Trophoblast cell (in vitro differentiated cells and primary cell): ENCODE measurements at regions not wholly inside any gene's neighbourhood (a gene's known extent, or its start where the extent isn't known, plus 50 kb on each side); places are given as distances from the start of the nearest gene placed in this dataset.

Experiments used
- DNase-seq, 2 donors: peaks; one replicate each; pipeline ENCODE4 v3.0.0-alpha.2; 2016
- H2AFZ ChIP-seq: 2 replicates; pipeline ENCODE4 v1.6.1; 2013; ENCODE audit warnings: low read length, moderate library complexity, mild to moderate bottlenecking; ENCODE audit not compliant: insufficient read depth, poor library complexity
- H2AK5ac ChIP-seq: 2 replicates; pipeline ENCODE4 v1.6.1; 2013; ENCODE audit warnings: mild to moderate bottlenecking, low read length
- H2BK120ac ChIP-seq: 2 replicates; pipeline ENCODE4 v1.6.1; 2013; ENCODE audit warnings: low read length, mild to moderate bottlenecking, moderate library complexity; ENCODE audit not compliant: insufficient read depth, poor library complexity
- H2BK12ac ChIP-seq: 2 replicates; pipeline ENCODE4 v1.6.1; 2013; ENCODE audit warnings: mild to moderate bottlenecking, low read length, moderate library complexity
- H2BK5ac ChIP-seq: 2 replicates; pipeline ENCODE4 v1.6.1; 2013; ENCODE audit warnings: low read length, low read depth, moderate library complexity, mild to moderate bottlenecking; ENCODE audit not compliant: poor library complexity
- H3K14ac ChIP-seq: 2 replicates; pipeline ENCODE4 v1.6.1; 2013; ENCODE audit warnings: mild to moderate bottlenecking, low read length
- H3K18ac ChIP-seq: 2 replicates; pipeline ENCODE4 v1.6.1; 2013; ENCODE audit warnings: mild to moderate bottlenecking, low read length
- H3K23ac ChIP-seq: 2 replicates; pipeline ENCODE4 v1.6.1; 2013; ENCODE audit warnings: low read length
- H3K27ac ChIP-seq: 2 replicates; pipeline ENCODE4 v1.5.1; 2013; ENCODE audit warnings: low read depth, mild to moderate bottlenecking, inconsistent platforms, low read length, moderate library complexity
- H3K27me3 ChIP-seq: 2 replicates; pipeline ENCODE4 v1.6.1; 2013; ENCODE audit warnings: inconsistent platforms, mild to moderate bottlenecking, low read length, moderate library complexity; ENCODE audit not compliant: insufficient read depth
- H3K36me3 ChIP-seq, 2 experiments: 1 replicate in 1 of 2; 2 replicates in 1 of 2; pipeline ENCODE4 v1.6.1; 2013; ENCODE audit warnings: low read length in 2 of 2, mild to moderate bottlenecking in 2 of 2, moderate library complexity in 1 of 2; ENCODE audit not compliant: insufficient read depth in 2 of 2, control insufficient read depth in 1 of 2
- H3K4ac ChIP-seq: 2 replicates; pipeline ENCODE4 v1.6.1; 2013; ENCODE audit warnings: low read depth, mild to moderate bottlenecking, low read length, moderate library complexity
- H3K4me1 ChIP-seq, 2 experiments: 1 replicate in 1 of 2; 2 replicates in 1 of 2; pipeline ENCODE4 v1.6.1; 2013; ENCODE audit warnings: low read length in 2 of 2, mild to moderate bottlenecking in 2 of 2, moderate library complexity in 1 of 2; ENCODE audit not compliant: insufficient read depth in 2 of 2, control insufficient read depth in 1 of 2
- H3K4me2 ChIP-seq: 2 replicates; pipeline ENCODE4 v1.6.1; 2013; ENCODE audit warnings: inconsistent platforms, mild to moderate bottlenecking, low read length, moderate library complexity
- H3K4me3 ChIP-seq: 2 replicates; pipeline ENCODE4 v1.5.1; 2013; ENCODE audit warnings: mild to moderate bottlenecking, low read depth, low read length, inconsistent platforms
- H3K79me1 ChIP-seq: one replicate; pipeline ENCODE4 v1.6.1; 2013; ENCODE audit warnings: low read length
- H3K79me2 ChIP-seq: 2 replicates; pipeline ENCODE4 v1.6.1; 2013; ENCODE audit warnings: low read length, mild to moderate bottlenecking; ENCODE audit not compliant: control insufficient read depth, insufficient read depth, poor library complexity
- H3K9ac ChIP-seq: 2 replicates; pipeline ENCODE4 v1.6.1; 2013; ENCODE audit warnings: mild to moderate bottlenecking, low read length
- H3K9me3 ChIP-seq: 2 replicates; pipeline ENCODE4 v1.6.1; 2013; ENCODE audit warnings: low read depth, mild to moderate bottlenecking, control low read depth, inconsistent platforms, low read length; ENCODE audit not compliant: insufficient read depth
- H4K12ac ChIP-seq: 2 replicates; pipeline ENCODE4 v1.6.1; 2013; ENCODE audit warnings: low read depth, mild to moderate bottlenecking, low read length, moderate library complexity
- H4K8ac ChIP-seq: 2 replicates; pipeline ENCODE4 v1.6.1; 2013; ENCODE audit warnings: low read depth, mild to moderate bottlenecking, low read length, moderate library complexity
- H4K91ac ChIP-seq: one replicate; pipeline ENCODE4 v1.6.1; 2013; ENCODE audit warnings: low read depth, mild to moderate bottlenecking, low read length, moderate library complexity
- WGBS: extraction: QIAGEN DNeasy Blood & Tissue Kit; methylation state at CpG from one replicate; pipeline ENCODE4 v1.1.7; 2013; ENCODE audit warnings: missing lambda C conversion rate; ENCODE audit not compliant: insufficient read length, insufficient coverage; ENCODE audit errors: extremely low coverage; 5-methylcytosine and 5-hydroxymethylcytosine counted together

- no peak overlapping the region for H2BK12ac ChIP-seq
- no peak overlapping the region for H3K14ac ChIP-seq
- H4K12ac ChIP-seq = no peak overlapping the region
- H2AFZ ChIP-seq = no peak overlapping the region
- H2BK5ac ChIP-seq = no peak overlapping the region
- no peak overlapping the region for H3K9ac ChIP-seq
- H3K18ac ChIP-seq = no peak overlapping the region
- H3K23ac ChIP-seq = no peak overlapping the region
- H3K27me3 ChIP-seq = no peaks in the 10 kb centered on the region
- no peak overlapping the region for H2AK5ac ChIP-seq
- no peak overlapping the region for H3K4ac ChIP-seq
- no peaks in the 10 kb centered on the region for H3K9me3 ChIP-seq
- no peaks in the 10 kb centered on the region for H3K79me2 ChIP-seq
- no peak overlapping the region for H3K4me3 ChIP-seq
- H4K8ac ChIP-seq = no peak overlapping the region
- no peak overlapping the region for H3K27ac ChIP-seq
- H4K91ac ChIP-seq = no peak overlapping the region
- H2BK120ac ChIP-seq = no peak overlapping the region
- no peaks in the 10 kb centered on the region for H3K36me3 ChIP-seq
- no peaks in the 10 kb centered on the region for H3K4me1 ChIP-seq
- no peaks in the 10 kb centered on the region for H3K79me1 ChIP-seq
- WGBS = no CpG with 5 or more reads among the region's 3 CpGs
- no peak overlapping the region for H3K4me2 ChIP-seq
- no peak for DNase-seq
These were observed 133.2 kb upstream of the SLITRK5 start for GRCh38 chr13:87537951-87538350.

DNA sequence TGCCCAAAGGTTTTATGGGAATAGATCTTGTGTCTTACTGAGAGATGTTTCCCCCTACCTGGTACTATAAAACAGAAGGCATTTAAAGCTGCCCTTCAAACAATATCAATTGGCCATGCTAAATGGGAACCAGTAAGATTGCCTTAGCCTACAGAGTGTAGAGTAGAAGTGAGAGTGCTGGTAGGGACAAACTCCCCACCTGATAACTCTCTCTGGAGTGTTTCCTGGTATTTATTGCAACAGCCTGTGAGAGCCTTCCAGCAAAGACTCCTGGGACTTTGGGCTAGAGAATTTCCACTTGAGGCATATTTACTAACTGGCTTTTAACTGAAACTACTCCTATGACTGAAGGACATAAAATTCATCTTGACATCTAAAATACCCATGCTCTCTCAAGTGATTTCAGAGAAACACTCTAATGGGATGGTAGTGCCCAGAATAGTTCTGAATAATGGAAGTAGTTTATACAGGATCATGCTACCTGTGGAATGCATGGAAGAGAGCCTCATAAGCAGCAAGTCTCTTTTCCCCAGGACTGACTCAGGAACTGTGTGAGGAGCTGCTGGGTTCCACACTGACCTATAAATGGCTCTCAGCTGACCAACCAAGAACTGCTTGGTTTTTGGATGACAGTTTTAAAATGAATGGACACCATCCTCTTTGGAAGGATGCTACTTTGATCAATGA, 132.7 kb upstream of the SLITRK5 start:
- Histone ChIP-seq H2BK12ac (no peak overlapping the region), H3K14ac (no peak overlapping the region), H4K8ac (no peak overlapping the region), H3K4me2 (no peak overlapping the region), H2AK5ac (no peak overlapping the region), H3K79me1 (no peaks in the 10 kb centered on the region), H2BK5ac (no peak overlapping the region), H3K27ac (no peak overlapping the region), H3K4me1 (no peaks in the 10 kb centered on the region), H3K79me2 (no peaks in the 10 kb centered on the region), H3K4me3 (no peak overlapping the region), H4K12ac (no peak overlapping the region), H3K9ac (no peak overlapping the region), H3K9me3 (no peaks in the 10 kb centered on the region), H3K27me3 (no peaks in the 10 kb centered on the region), H4K91ac (no peak overlapping the region), H3K23ac (no peak overlapping the region), H3K4ac (no peak overlapping the region), H2BK120ac (no peak overlapping the region), H2AFZ (no peak overlapping the region), H3K36me3 (no peaks in the 10 kb centered on the region), H3K18ac (no peak overlapping the region)
- DNase-seq = no peak

- H3K79me1 ChIP-seq = no peaks in the 10 kb centered on the region
- H3K4me1 ChIP-seq = no peaks in the 10 kb centered on the region
- H3K4me3 ChIP-seq = no peak overlapping the region
- H3K14ac ChIP-seq = no peak overlapping the region
- no peaks in the 10 kb centered on the region for H3K79me2 ChIP-seq
- H3K9me3 ChIP-seq = no peaks in the 10 kb centered on the region
- no peak overlapping the region for H3K27ac ChIP-seq
- no peak overlapping the region for H2AK5ac ChIP-seq
- no peaks in the 10 kb centered on the region for H3K36me3 ChIP-seq
- H4K91ac ChIP-seq = no peak overlapping the region
- H3K27me3 ChIP-seq = no peaks in the 10 kb centered on the region
- H3K9ac ChIP-seq = no peak overlapping the region
- no peak overlapping the region for H2BK5ac ChIP-seq
- H2AFZ ChIP-seq = no peak overlapping the region
- H3K23ac ChIP-seq = no peak overlapping the region
- H2BK120ac ChIP-seq = no peak overlapping the region
- H3K18ac ChIP-seq = no peak overlapping the region
- DNase-seq = no peak
- no peak overlapping the region for H3K4me2 ChIP-seq
- H4K12ac ChIP-seq = no peak overlapping the region
- H3K4ac ChIP-seq = no peak overlapping the region
- no CpG with 5 or more reads among the region's 3 CpGs for WGBS
- H4K8ac ChIP-seq = no peak overlapping the region
- no peak overlapping the region for H2BK12ac ChIP-seq
These were observed 118.0 kb upstream of the SLITRK5 start for GRCh38 chr13:87553142-87553541.

DNA sequence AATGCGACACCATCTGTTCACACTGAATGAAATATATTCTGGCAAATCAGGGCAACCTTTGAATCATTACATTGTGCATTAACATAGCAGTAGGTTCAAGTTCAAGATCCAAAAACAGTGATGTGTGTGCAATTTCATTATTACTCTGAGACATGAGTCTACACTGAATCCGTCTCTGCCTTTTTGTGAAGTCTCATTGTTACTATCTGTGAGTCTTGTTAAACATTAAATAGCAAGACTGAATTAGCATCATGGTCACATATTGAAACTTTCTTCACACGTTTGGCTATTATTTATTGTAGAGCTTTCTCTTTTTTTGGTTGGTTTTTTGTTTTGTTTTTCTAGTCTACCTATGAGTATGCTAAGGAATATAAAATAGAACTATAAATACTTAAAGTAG, 117.1 kb upstream of the SLITRK5 start:
- Histone ChIP-seq H2AK5ac (no peak overlapping the region), H3K18ac (no peak overlapping the region), H3K4me1 (no peaks in the 10 kb centered on the region), H3K14ac (no peak overlapping the region), H2BK5ac (no peak overlapping the region), H3K27ac (no peak overlapping the region), H3K23ac (no peak overlapping the region), H2BK12ac (no peak overlapping the region), H2AFZ (no peak overlapping the region), H4K91ac (no peak overlapping the region), H4K8ac (no peak overlapping the region), H3K79me1 (no peaks in the 10 kb centered on the region), H3K79me2 (no peaks in the 10 kb centered on the region), H3K4ac (no peak overlapping the region), H3K9me3 (no peaks in the 10 kb centered on the region), H4K12ac (no peak overlapping the region), H3K4me3 (no peak overlapping the region), H3K27me3 (no peaks in the 10 kb centered on the region), H2BK120ac (no peak overlapping the region), H3K9ac (no peak overlapping the region), H3K36me3 (no peaks in the 10 kb centered on the region), H3K4me2 (no peak overlapping the region)
- DNase-seq = no peak
- no CpG with 5 or more reads among the region's 3 CpGs for WGBS
